ENCODE measurements at regions not wholly inside any gene's neighbourhood (a gene's known extent, or its start where the extent isn't known, plus 50 kb on each side); places are given as distances from the start of the nearest gene placed in this dataset.
A peak's percentile ranks its signal among the peaks of the same experiment; 100 is the strongest.

DNA sequence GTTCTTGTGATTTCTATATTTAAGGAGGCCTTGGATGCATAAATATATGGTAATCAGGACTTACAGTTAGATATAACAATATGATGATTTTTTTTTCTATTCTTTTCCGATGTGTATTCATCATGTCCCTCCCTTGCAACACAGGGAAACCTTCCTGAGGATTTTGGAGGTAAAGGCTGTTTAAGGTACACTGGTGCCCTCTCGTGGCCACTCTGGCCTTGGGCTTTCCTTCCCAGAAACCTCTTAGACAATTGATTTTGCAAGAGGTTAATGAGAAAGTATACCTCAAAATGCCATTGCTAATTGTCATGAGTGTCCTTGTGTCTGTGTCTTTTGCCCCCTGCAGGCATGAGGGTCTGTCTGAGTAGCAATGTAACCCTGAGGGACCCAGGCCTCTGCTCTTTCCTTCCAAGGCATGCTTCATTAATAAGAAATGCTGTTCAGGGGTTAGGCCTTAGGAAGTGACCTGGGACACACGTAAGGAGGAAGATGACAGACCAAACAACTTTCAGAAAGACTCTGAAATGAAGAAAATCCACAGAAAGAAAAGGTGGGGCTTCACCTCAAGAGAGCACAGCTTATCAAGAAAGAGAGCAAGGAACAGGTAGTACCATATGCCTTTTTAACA, 70.3 kb upstream of the PPP2R3A start:
- no peak overlapping the region for H3K23ac ChIP-seq (ENCODE audit: low read length)
- H3K4me2 ChIP-seq (ENCODE audit: low read length): no peak overlapping the region
- no peak overlapping the region for H2BK15ac ChIP-seq (replicated peaks; ENCODE audit: low read depth)
- H2BK5ac ChIP-seq (ENCODE audit: low read length): no peak overlapping the region
- peak overlapping the region; percentile 58 for H3K56ac ChIP-seq (ENCODE audit: low read length)
- no peak overlapping the region for H2BK120ac ChIP-seq (ENCODE audit: low read depth, low read length)
- peak; percentile 88 for DNase-seq
- H3K4me3 ChIP-seq (ENCODE audit: low read length): no peak overlapping the region
- no peak overlapping the region for H4K8ac ChIP-seq (ENCODE audit: low read depth, low read length)
- no CpG with 5 or more reads among the region's 3 CpGs for WGBS (ENCODE audit: extremely low coverage, insufficient coverage, low lambda C conversion rate)
- no peak overlapping the region for H3K27ac ChIP-seq (ENCODE audit: low read depth, low read length)
- H2AK5ac ChIP-seq (ENCODE audit: low read length): no peak overlapping the region
- H3K79me2 ChIP-seq (ENCODE audit: control insufficient read depth, insufficient read depth, low read length): no peaks in the 10 kb centered on the region
- no peak overlapping the region for H3K9ac ChIP-seq (ENCODE audit: low read length)
- no peaks in the 10 kb centered on the region for H3K4me1 ChIP-seq (ENCODE audit: control insufficient read depth, low read depth, low read length)
- no peaks in the 10 kb centered on the region for H3K36me3 ChIP-seq (ENCODE audit: control insufficient read depth, insufficient read depth, low read length)
- no peak overlapping the region for H3K18ac ChIP-seq (ENCODE audit: low read length)
- no peak overlapping the region for H3K4ac ChIP-seq (ENCODE audit: low read depth, low read length)
- no peaks in the 10 kb centered on the region for H3K79me1 ChIP-seq (ENCODE audit: low read length)
- H3K27me3 ChIP-seq (ENCODE audit: insufficient read depth, low read length, poor library complexity): no peaks in the 10 kb centered on the region
- no peak overlapping the region for H4K5ac ChIP-seq (ENCODE audit: low read length)

DNA sequence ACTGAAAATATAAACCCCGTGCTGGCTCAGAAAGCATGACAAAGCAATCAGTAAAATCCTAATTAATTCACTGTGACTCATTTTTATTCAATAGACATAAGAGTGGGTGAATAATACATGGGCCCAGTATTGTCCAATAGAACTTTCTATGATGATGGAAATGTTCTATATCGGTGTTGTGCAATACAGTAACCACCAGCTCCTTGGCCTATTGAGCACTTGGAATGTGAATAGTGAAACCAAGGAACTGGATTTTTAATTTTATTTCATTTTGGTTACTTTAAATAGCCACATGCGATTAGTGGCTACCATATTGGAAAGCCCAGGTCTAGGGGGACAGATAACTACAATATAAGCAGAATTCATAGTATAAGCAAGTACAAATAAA, 69.8 kb upstream of the PPP2R3A start:
- no peak for DNase-seq
- Histone ChIP-seq H3K27me3 (ENCODE audit: insufficient read depth, low read length, poor library complexity) (no peaks in the 10 kb centered on the region), H3K4ac (ENCODE audit: low read depth, low read length) (no peak overlapping the region), H2BK120ac (ENCODE audit: low read depth, low read length) (no peak overlapping the region), H3K56ac (ENCODE audit: low read length) (no peak overlapping the region), H4K8ac (ENCODE audit: low read depth, low read length) (no peak overlapping the region), H3K27ac (ENCODE audit: low read depth, low read length) (no peak overlapping the region), H3K4me2 (ENCODE audit: low read length) (no peak overlapping the region), H3K4me1 (ENCODE audit: control insufficient read depth, low read depth, low read length) (no peaks in the 10 kb centered on the region), H3K36me3 (ENCODE audit: control insufficient read depth, insufficient read depth, low read length) (no peaks in the 10 kb centered on the region), H2AK5ac (ENCODE audit: low read length) (no peak overlapping the region), H3K4me3 (ENCODE audit: low read length) (no peak overlapping the region), H3K9ac (ENCODE audit: low read length) (no peak overlapping the region), H3K18ac (ENCODE audit: low read length) (no peak overlapping the region), H2BK15ac (replicated peaks; ENCODE audit: low read depth) (no peak overlapping the region), H3K79me1 (ENCODE audit: low read length) (no peaks in the 10 kb centered on the region), H2BK5ac (ENCODE audit: low read length) (no peak overlapping the region), H3K23ac (ENCODE audit: low read length) (no peak overlapping the region), H3K79me2 (ENCODE audit: control insufficient read depth, insufficient read depth, low read length) (no peaks in the 10 kb centered on the region), H4K5ac (ENCODE audit: low read length) (no peak overlapping the region)
- no CpG with 5 or more reads among the region's 3 CpGs for WGBS (ENCODE audit: extremely low coverage, insufficient coverage, low lambda C conversion rate)

DNA sequence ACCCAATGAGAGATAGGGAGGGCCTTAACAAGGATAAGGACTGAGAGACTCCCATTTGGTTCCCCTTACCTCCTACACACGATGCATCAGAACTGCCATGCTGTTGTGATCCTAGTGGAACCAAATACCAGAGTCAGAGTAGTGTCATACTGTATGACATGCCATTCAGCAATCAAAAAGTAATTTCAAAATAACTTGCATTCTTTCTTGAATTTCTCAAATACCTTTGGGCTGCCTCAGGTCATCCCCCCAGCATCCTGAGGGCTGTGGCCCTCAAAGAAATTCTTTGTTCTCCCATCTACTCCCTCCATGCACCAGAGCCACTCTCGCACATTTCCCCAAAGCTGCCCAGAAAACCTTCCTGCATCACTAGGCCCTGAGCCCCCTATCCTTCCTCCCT, 68.9 kb upstream of the PPP2R3A start:
- Histone ChIP-seq H3K9ac (ENCODE audit: low read length) (no peak overlapping the region), H2BK5ac (ENCODE audit: low read length) (no peak overlapping the region), H3K23ac (ENCODE audit: low read length) (no peak overlapping the region), H2BK120ac (ENCODE audit: low read depth, low read length) (no peak overlapping the region), H3K27ac (ENCODE audit: low read depth, low read length) (no peak overlapping the region), H4K8ac (ENCODE audit: low read depth, low read length) (no peak overlapping the region), H3K18ac (ENCODE audit: low read length) (no peak overlapping the region), H3K27me3 (ENCODE audit: insufficient read depth, low read length, poor library complexity) (no peaks in the 10 kb centered on the region), H3K79me1 (ENCODE audit: low read length) (no peaks in the 10 kb centered on the region), H3K36me3 (ENCODE audit: control insufficient read depth, insufficient read depth, low read length) (no peaks in the 10 kb centered on the region), H4K5ac (ENCODE audit: low read length) (no peak overlapping the region), H3K4me1 (ENCODE audit: control insufficient read depth, low read depth, low read length) (no peaks in the 10 kb centered on the region), H3K56ac (ENCODE audit: low read length) (no peak overlapping the region), H3K4me3 (ENCODE audit: low read length) (no peak overlapping the region), H3K4ac (ENCODE audit: low read depth, low read length) (no peak overlapping the region), H3K79me2 (ENCODE audit: control insufficient read depth, insufficient read depth, low read length) (no peaks in the 10 kb centered on the region), H3K4me2 (ENCODE audit: low read length) (no peak overlapping the region), H2BK15ac (replicated peaks; ENCODE audit: low read depth) (no peak overlapping the region), H2AK5ac (ENCODE audit: low read length) (no peak overlapping the region)
- no CpG with 5 or more reads among the region's 2 CpGs for WGBS (ENCODE audit: extremely low coverage, insufficient coverage, low lambda C conversion rate)
- peak; percentile 83 for DNase-seq

DNA sequence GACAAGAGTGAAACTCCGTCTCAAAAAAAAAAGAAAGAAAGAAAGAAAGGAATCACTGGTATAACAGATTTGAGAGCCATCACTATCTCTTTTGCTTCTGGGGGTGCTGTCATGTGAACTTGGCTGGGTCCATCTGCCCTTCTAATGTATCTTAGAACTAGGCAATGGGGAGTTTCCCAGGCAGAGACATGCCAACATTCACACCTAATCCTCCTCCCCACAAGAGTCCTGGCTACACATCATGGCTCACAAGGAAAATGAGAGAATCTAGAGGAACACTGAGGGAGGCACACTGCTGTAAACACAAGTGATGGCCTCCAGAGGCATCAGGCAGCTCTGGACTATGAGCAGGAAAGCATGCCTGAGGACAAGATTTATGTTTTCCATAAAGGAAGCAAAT, 67.8 kb upstream of the PPP2R3A start:
- H3K4ac ChIP-seq (ENCODE audit: low read depth, low read length): no peak overlapping the region
- H2BK5ac ChIP-seq (ENCODE audit: low read length): no peak overlapping the region
- no peak overlapping the region for H3K23ac ChIP-seq (ENCODE audit: low read length)
- no peaks in the 10 kb centered on the region for H3K79me2 ChIP-seq (ENCODE audit: control insufficient read depth, insufficient read depth, low read length)
- H4K8ac ChIP-seq (ENCODE audit: low read depth, low read length): no peak overlapping the region
- no peaks in the 10 kb centered on the region for H3K79me1 ChIP-seq (ENCODE audit: low read length)
- no peak overlapping the region for H2BK120ac ChIP-seq (ENCODE audit: low read depth, low read length)
- H3K27me3 ChIP-seq (ENCODE audit: insufficient read depth, low read length, poor library complexity): no peaks in the 10 kb centered on the region
- WGBS (ENCODE audit: extremely low coverage, insufficient coverage, low lambda C conversion rate): no CpG with 5 or more reads among the region's 1 CpG
- H3K36me3 ChIP-seq (ENCODE audit: control insufficient read depth, insufficient read depth, low read length): no peaks in the 10 kb centered on the region
- no peak overlapping the region for H2BK15ac ChIP-seq (replicated peaks; ENCODE audit: low read depth)
- no peak for DNase-seq
- no peak overlapping the region for H3K27ac ChIP-seq (ENCODE audit: low read depth, low read length)
- no peak overlapping the region for H3K56ac ChIP-seq (ENCODE audit: low read length)
- no peak overlapping the region for H4K5ac ChIP-seq (ENCODE audit: low read length)
- no peak overlapping the region for H3K9ac ChIP-seq (ENCODE audit: low read length)
- no peak overlapping the region for H3K4me2 ChIP-seq (ENCODE audit: low read length)
- H3K18ac ChIP-seq (ENCODE audit: low read length): no peak overlapping the region
- H3K4me1 ChIP-seq (ENCODE audit: control insufficient read depth, low read depth, low read length): no peaks in the 10 kb centered on the region
- no peak overlapping the region for H3K4me3 ChIP-seq (ENCODE audit: low read length)
- no peak overlapping the region for H2AK5ac ChIP-seq (ENCODE audit: low read length)

DNA sequence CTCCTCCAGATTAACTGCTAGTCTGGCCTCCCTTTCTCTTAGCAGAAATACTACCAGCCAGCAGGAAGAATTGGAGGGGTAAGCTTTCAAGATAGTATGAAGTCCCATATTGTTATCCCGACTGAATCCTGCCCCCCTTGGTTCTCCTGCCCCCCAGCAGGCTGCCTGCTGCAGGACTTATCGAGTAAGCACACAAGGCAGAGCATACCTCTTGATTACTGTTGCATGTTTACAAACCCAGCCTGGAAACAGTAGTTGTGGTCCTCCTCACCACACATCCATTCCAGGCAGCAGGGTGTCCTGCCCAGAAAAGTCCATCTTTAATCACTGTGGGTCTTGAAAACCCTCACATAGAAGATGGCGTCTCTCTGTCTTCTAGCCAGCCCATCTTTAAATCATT, 66.8 kb upstream of the PPP2R3A start:
- H4K8ac ChIP-seq (ENCODE audit: low read depth, low read length): no peak overlapping the region
- H3K27ac ChIP-seq (ENCODE audit: low read depth, low read length): no peak overlapping the region
- H2BK120ac ChIP-seq (ENCODE audit: low read depth, low read length): no peak overlapping the region
- no peak overlapping the region for H3K4me3 ChIP-seq (ENCODE audit: low read length)
- WGBS (ENCODE audit: extremely low coverage, insufficient coverage, low lambda C conversion rate): no CpG with 5 or more reads among the region's 3 CpGs
- H2BK5ac ChIP-seq (ENCODE audit: low read length): no peak overlapping the region
- H3K9ac ChIP-seq (ENCODE audit: low read length): no peak overlapping the region
- no peak overlapping the region for H2AK5ac ChIP-seq (ENCODE audit: low read length)
- no peaks in the 10 kb centered on the region for H3K79me1 ChIP-seq (ENCODE audit: low read length)
- no peak overlapping the region for H3K4ac ChIP-seq (ENCODE audit: low read depth, low read length)
- no peaks in the 10 kb centered on the region for H3K27me3 ChIP-seq (ENCODE audit: insufficient read depth, low read length, poor library complexity)
- DNase-seq: no peak
- H3K4me1 ChIP-seq (ENCODE audit: control insufficient read depth, low read depth, low read length): no peaks in the 10 kb centered on the region
- no peak overlapping the region for H4K5ac ChIP-seq (ENCODE audit: low read length)
- H3K56ac ChIP-seq (ENCODE audit: low read length): no peak overlapping the region
- H3K4me2 ChIP-seq (ENCODE audit: low read length): no peak overlapping the region
- no peak overlapping the region for H3K23ac ChIP-seq (ENCODE audit: low read length)
- no peaks in the 10 kb centered on the region for H3K79me2 ChIP-seq (ENCODE audit: control insufficient read depth, insufficient read depth, low read length)
- no peak overlapping the region for H2BK15ac ChIP-seq (replicated peaks; ENCODE audit: low read depth)
- H3K18ac ChIP-seq (ENCODE audit: low read length): no peak overlapping the region
- H3K36me3 ChIP-seq (ENCODE audit: control insufficient read depth, insufficient read depth, low read length): no peaks in the 10 kb centered on the region

DNA sequence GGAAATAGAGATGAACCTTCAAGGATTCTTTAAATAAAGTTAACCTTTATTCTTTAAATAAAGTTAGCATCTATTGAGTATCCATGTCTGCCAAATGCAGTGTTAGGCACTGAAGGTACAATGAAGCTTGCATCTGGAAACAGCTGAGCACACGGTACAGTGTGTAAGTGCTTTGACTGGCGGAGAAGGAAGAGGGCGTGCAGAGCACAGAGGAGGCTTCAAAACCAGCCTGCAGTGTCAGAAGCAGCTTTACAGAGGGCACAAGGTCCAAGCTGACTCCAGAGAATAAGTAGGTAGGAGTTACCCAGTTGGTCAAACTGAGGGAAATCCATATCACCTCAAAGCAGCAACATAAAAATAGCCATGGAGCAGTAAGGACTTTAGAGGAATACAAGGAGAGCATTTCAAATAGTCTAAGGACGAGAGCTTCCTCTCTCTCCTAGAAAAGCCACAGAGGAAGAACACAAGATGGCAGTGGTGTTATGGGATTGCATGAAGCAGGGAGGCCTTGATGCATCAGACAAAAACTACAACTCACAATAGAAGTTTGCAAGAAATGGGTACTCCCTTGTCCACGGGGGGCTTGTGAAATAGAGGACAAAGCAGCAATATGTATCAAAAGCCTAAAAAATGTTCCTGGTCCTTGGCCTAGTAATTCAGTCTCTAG, 60.3 kb upstream of the PPP2R3A start:
- Histone ChIP-seq H2BK15ac (replicated peaks; ENCODE audit: low read depth) (no peak overlapping the region), H3K27me3 (ENCODE audit: insufficient read depth, low read length, poor library complexity) (no peaks in the 10 kb centered on the region), H2AK5ac (ENCODE audit: low read length) (no peak overlapping the region), H3K4me1 (ENCODE audit: control insufficient read depth, low read depth, low read length) (peaks cover 3% of the 10 kb centered on the region), H2BK5ac (ENCODE audit: low read length) (no peak overlapping the region), H3K36me3 (ENCODE audit: control insufficient read depth, insufficient read depth, low read length) (no peaks in the 10 kb centered on the region), H3K27ac (ENCODE audit: low read depth, low read length) (no peak overlapping the region), H3K4ac (ENCODE audit: low read depth, low read length) (no peak overlapping the region), H3K18ac (ENCODE audit: low read length) (no peak overlapping the region), H3K23ac (ENCODE audit: low read length) (no peak overlapping the region), H3K9ac (ENCODE audit: low read length) (no peak overlapping the region), H2BK120ac (ENCODE audit: low read depth, low read length) (no peak overlapping the region), H4K5ac (ENCODE audit: low read length) (no peak overlapping the region), H3K4me3 (ENCODE audit: low read length) (no peak overlapping the region), H3K79me2 (ENCODE audit: control insufficient read depth, insufficient read depth, low read length) (no peaks in the 10 kb centered on the region), H4K8ac (ENCODE audit: low read depth, low read length) (no peak overlapping the region), H3K4me2 (ENCODE audit: low read length) (no peak overlapping the region), H3K79me1 (ENCODE audit: low read length) (no peaks in the 10 kb centered on the region), H3K56ac (ENCODE audit: low read length) (no peak overlapping the region)
- no CpG with 5 or more reads among the region's 5 CpGs for WGBS (ENCODE audit: extremely low coverage, insufficient coverage, low lambda C conversion rate)
- DNase-seq: peak; percentile 64

Measured in mesendoderm (in vitro differentiated cells).